Keratinocyte (primary cell): ENCODE measurements at regions not wholly inside any gene's neighbourhood (a gene's known extent, or its start where the extent isn't known, plus 50 kb on each side); places are given as distances from the start of the nearest gene placed in this dataset.

ENCODE experiments used
- EZH2 ChIP-seq: IDR thresholded peaks from one replicate; pipeline ENCODE4 v1.6.1; 2012; ENCODE audit warnings: inconsistent platforms, mild to moderate bottlenecking, low read length, moderate library complexity
- TF ChIP-seq, protein P1 (sequence below), 3 experiments: IDR thresholded peaks in 1 of 3; conservative IDR thresholded peaks in 1 of 3; optimal IDR thresholded peaks in 1 of 3; 2 replicates in 2 of 3; 3 replicates in 1 of 3; pipeline versions ENCODE3 to v1.5.1; 2011; ENCODE audit warnings: low read length in 3 of 3, mild to moderate bottlenecking in 3 of 3, moderate library complexity in 2 of 3, control low read depth in 1 of 3, inconsistent platforms in 1 of 3; ENCODE audit not compliant: insufficient read depth in 2 of 3; ENCODE audit errors: extremely low read depth in 1 of 3

DNA sequence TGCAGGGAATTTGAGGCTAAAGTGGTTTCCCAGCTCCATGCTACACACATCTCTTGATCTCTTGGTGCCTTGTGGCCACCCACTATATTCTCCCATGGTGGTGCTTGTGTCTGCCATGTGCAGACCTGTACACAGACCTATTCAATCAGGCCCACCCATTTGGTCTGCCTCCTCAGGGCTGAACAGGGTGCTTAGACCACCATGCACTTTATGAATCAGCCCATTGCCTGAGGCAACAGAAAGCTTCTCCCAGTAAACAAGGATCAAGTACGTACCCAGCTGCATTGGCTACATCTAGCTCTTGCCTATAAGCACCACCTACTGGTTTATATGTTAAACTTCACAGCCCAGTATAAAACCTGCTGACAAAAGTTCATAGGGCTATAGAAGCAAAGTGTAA, 664.3 kb upstream of the EDIL3 start:
- TF ChIP-seq EZH2 = no peak
- TF ChIP-seq, protein P1, sequence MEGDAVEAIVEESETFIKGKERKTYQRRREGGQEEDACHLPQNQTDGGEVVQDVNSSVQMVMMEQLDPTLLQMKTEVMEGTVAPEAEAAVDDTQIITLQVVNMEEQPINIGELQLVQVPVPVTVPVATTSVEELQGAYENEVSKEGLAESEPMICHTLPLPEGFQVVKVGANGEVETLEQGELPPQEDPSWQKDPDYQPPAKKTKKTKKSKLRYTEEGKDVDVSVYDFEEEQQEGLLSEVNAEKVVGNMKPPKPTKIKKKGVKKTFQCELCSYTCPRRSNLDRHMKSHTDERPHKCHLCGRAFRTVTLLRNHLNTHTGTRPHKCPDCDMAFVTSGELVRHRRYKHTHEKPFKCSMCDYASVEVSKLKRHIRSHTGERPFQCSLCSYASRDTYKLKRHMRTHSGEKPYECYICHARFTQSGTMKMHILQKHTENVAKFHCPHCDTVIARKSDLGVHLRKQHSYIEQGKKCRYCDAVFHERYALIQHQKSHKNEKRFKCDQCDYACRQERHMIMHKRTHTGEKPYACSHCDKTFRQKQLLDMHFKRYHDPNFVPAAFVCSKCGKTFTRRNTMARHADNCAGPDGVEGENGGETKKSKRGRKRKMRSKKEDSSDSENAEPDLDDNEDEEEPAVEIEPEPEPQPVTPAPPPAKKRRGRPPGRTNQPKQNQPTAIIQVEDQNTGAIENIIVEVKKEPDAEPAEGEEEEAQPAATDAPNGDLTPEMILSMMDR (optimal IDR thresholded peaks at IDR 0.05 in 1 of 3, IDR thresholded peaks at IDR 0.05 in 1 of 3, conservative IDR thresholded peaks at IDR 0.05 in 1 of 3; ENCODE audit: extremely low read depth in 1 of 3, insufficient read depth in 2 of 3, low read length in 3 of 3) = peak in 1 of 3 experiments; percentile 43
